ENCODE measurements at regions not wholly inside any gene's neighbourhood (a gene's known extent, or its start where the extent isn't known, plus 50 kb on each side); places are given as distances from the start of the nearest gene placed in this dataset.

- Histone ChIP-seq H3K36me3 (ENCODE audit: insufficient read depth, low read length) (no peaks in the 10 kb centered on the region), H3K4me1 (ENCODE audit: insufficient read depth, low read length, poor library complexity, severe bottlenecking) (no peaks in the 10 kb centered on the region), H4K20me1 (ENCODE audit: insufficient read depth, low read length, poor library complexity, severe bottlenecking) (no peaks in the 10 kb centered on the region), H3K79me2 (ENCODE audit: insufficient read depth, low read length) (no peaks in the 10 kb centered on the region), H3K27me3 (ENCODE audit: insufficient read depth, low read length, poor library complexity, severe bottlenecking) (no peaks in the 10 kb centered on the region), H2AFZ (ENCODE audit: low read length) (no peak overlapping the region), H3F3A (ENCODE audit: low read depth) (no peaks in the 10 kb centered on the region), H3K4me3 (ENCODE audit: low read length, poor library complexity, severe bottlenecking) (no peak overlapping the region), H3K9ac (ENCODE audit: low read depth, low read length, poor library complexity, severe bottlenecking) (no peak overlapping the region), H3K9me3 (ENCODE audit: insufficient read depth, low read depth, low read length) (no peaks in the 10 kb centered on the region), H3K9me2 (replicated peaks; ENCODE audit: low read depth, low read length) (no peaks in the 10 kb centered on the region), H3K4me2 (ENCODE audit: low read depth, low read length, poor library complexity, severe bottlenecking) (no peak overlapping the region)
- no peak for TF ChIP-seq CTCF (conservative IDR thresholded peaks at IDR 0.05; ENCODE audit: low read length)
- no peak for TF ChIP-seq EZH2phosphoT487 (IDR thresholded peaks at IDR 0.05; ENCODE audit: borderline replicate concordance)
Observed at GRCh38 chr1:48048980-48049379, 51.8 kb upstream of the TRABD2B start.

- TF ChIP-seq EZH2phosphoT487 (IDR thresholded peaks at IDR 0.05; ENCODE audit: borderline replicate concordance) (no peak), CTCF (conservative IDR thresholded peaks at IDR 0.05; ENCODE audit: low read length) (no peak)
- no peaks in the 10 kb centered on the region for H3F3A ChIP-seq (ENCODE audit: low read depth)
- H3K27me3 ChIP-seq (ENCODE audit: insufficient read depth, low read length, poor library complexity, severe bottlenecking) = no peaks in the 10 kb centered on the region
- H3K4me1 ChIP-seq (ENCODE audit: insufficient read depth, low read length, poor library complexity, severe bottlenecking) = no peaks in the 10 kb centered on the region
- H4K20me1 ChIP-seq (ENCODE audit: insufficient read depth, low read length, poor library complexity, severe bottlenecking) = no peaks in the 10 kb centered on the region
- H3K4me2 ChIP-seq (ENCODE audit: low read depth, low read length, poor library complexity, severe bottlenecking) = no peak overlapping the region
- no peak overlapping the region for H3K9ac ChIP-seq (ENCODE audit: low read depth, low read length, poor library complexity, severe bottlenecking)
- no peaks in the 10 kb centered on the region for H3K9me2 ChIP-seq (replicated peaks; ENCODE audit: low read depth, low read length)
- no peaks in the 10 kb centered on the region for H3K79me2 ChIP-seq (ENCODE audit: insufficient read depth, low read length)
- H3K9me3 ChIP-seq (ENCODE audit: insufficient read depth, low read depth, low read length) = no peaks in the 10 kb centered on the region
- no peak overlapping the region for H2AFZ ChIP-seq (ENCODE audit: low read length)
- H3K4me3 ChIP-seq (ENCODE audit: low read length, poor library complexity, severe bottlenecking) = no peak overlapping the region
- H3K36me3 ChIP-seq (ENCODE audit: insufficient read depth, low read length) = no peaks in the 10 kb centered on the region
Observed at GRCh38 chr1:48048064-48048463, 50.9 kb upstream of the TRABD2B start.

GRCh38 chr1:48047116-48047515 lies 49.9 kb upstream of the TRABD2B start:
- no peak for TF ChIP-seq EZH2phosphoT487 (IDR thresholded peaks at IDR 0.05; ENCODE audit: borderline replicate concordance)
- TF ChIP-seq CTCF (conservative IDR thresholded peaks at IDR 0.05; ENCODE audit: low read length) = no peak
- Histone ChIP-seq H3K4me2 (ENCODE audit: low read depth, low read length, poor library complexity, severe bottlenecking) (no peak overlapping the region), H3K27me3 (ENCODE audit: insufficient read depth, low read length, poor library complexity, severe bottlenecking) (no peaks in the 10 kb centered on the region)

More at GRCh38 chr1:48047116-48047515, 49.9 kb upstream of the TRABD2B start:
- Histone ChIP-seq H3K4me1 (ENCODE audit: insufficient read depth, low read length, poor library complexity, severe bottlenecking) (no peaks in the 10 kb centered on the region), H3K9ac (ENCODE audit: low read depth, low read length, poor library complexity, severe bottlenecking) (no peak overlapping the region), H3K9me2 (replicated peaks; ENCODE audit: low read depth, low read length) (no peaks in the 10 kb centered on the region), H3K4me3 (ENCODE audit: low read length, poor library complexity, severe bottlenecking) (no peak overlapping the region), H3K36me3 (ENCODE audit: insufficient read depth, low read length) (no peaks in the 10 kb centered on the region), H2AFZ (ENCODE audit: low read length) (no peak overlapping the region), H3K9me3 (ENCODE audit: insufficient read depth, low read depth, low read length) (no peaks in the 10 kb centered on the region), H3K79me2 (ENCODE audit: insufficient read depth, low read length) (no peaks in the 10 kb centered on the region), H4K20me1 (ENCODE audit: insufficient read depth, low read length, poor library complexity, severe bottlenecking) (no peaks in the 10 kb centered on the region), H3F3A (ENCODE audit: low read depth) (no peaks in the 10 kb centered on the region)

All from Loucy (cell line).